Mucosa of descending colon (tissue), 3 donors: ENCODE measurements at regions not wholly inside any gene's neighbourhood (a gene's known extent, or its start where the extent isn't known, plus 50 kb on each side); places are given as distances from the start of the nearest gene placed in this dataset.
"Not testable (repeated sequence)": the region's sequence is repeated elsewhere in the genome, so short reads cannot be mapped to it uniquely, and the experiment has no call there.

Experiments used
- ATAC-seq: fragments of 200-7000 bp; cut with Tn5 transposase; one replicate; pipeline ENCODE4 v1.9.1; 2020; ENCODE audit warnings: mild to moderate bottlenecking, moderate library complexity
- DNase-seq, 3 donors: peaks; one replicate each; pipeline ENCODE4 v3.0.0-alpha.2; 2020
- H3K36me3 ChIP-seq: fragments of 200-600 bp; one replicate; pipeline ENCODE4 v1.8.0; 2021; ENCODE audit warnings: low read depth, mild to moderate bottlenecking
- H3K4me1 ChIP-seq: fragments of 200-600 bp; one replicate; pipeline ENCODE4 v1.8.0; 2021; ENCODE audit warnings: low read depth, mild to moderate bottlenecking
- H3K4me3 ChIP-seq: fragments of 200-600 bp; one replicate; pipeline ENCODE4 v1.8.0; 2021; ENCODE audit warnings: mild to moderate bottlenecking
- H3K9me3 ChIP-seq: fragments of 200-600 bp; one replicate; pipeline ENCODE4 v1.8.0; 2021; ENCODE audit warnings: mild to moderate bottlenecking
- intact Hi-C, 2 donors: fragments of 100-400 bp; cut with DNase I in 1 of 2; cut with micrococcal nuclease in 1 of 2; formaldehyde crosslinking; loops; one replicate each; pipeline versions ENCODE4 v1.11.0 to v1.11.1; 2022; cut with DNase I, micrococcal nuclease
- TF ChIP-seq, protein P1 (sequence below): fragments of 200-600 bp; IDR thresholded peaks from one replicate; pipeline ENCODE4 v1.8.0; 2022; ENCODE audit warnings: antibody characterized with exemption, mild to moderate bottlenecking
- donor health status: DM: no; HTN: no; CAD: no; lungs with moderate emphysema.
- donor health status: DM: no; HTN: no; CAD: no.
- donor health status: DM: no; HTN: yes; CAD: no.

DNA sequence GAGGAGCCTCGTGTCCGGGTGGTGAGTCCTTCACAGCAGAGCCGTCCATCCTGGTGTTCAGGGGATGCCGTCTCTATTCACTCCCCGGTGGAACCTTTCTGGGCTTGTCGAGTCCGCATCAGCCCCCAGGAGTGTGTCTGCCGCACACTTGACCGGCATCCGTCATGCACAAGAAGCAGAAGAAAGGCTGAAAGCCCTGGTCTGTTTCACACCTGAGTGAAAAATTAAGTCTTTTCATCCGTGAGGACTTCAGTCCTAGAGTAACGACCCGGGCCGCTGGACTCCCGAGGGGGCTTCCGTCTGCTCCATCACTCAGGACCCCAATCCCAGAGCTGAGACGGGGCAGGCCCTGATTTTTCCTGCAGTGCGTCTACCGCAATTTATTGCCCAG, 332.2 kb downstream of the ADGRD1 start:
- ATAC-seq, H3K36me3 ChIP-seq, H3K4me3 ChIP-seq, intact Hi-C loops, H3K4me1 ChIP-seq, H3K9me3 ChIP-seq: not testable (repeated sequence)
- DNase-seq = peak in 1 of 3 donors; percentile 24

DNA sequence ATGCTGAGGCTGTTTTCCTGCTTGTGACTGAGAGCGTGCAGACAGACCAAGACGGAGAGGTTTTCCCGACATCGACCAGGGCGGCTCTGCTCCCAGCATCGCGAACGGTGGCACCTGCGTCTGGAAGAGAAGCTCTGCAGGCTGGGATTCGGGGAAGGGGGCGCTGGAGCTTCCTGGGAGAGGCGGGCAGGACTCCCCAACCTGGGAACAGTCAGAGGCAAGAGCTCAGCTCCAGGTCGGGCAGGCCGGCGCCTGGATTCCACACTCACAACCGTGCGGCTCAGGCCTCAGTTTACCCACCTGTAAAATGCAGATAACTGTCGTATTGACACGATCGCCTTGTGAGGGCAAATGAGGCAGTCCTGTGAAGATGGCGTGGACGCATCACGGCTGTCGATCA, 332.6 kb downstream of the ADGRD1 start:
- H3K36me3 ChIP-seq, H3K4me3 ChIP-seq, ATAC-seq, intact Hi-C loops, H3K9me3 ChIP-seq, H3K4me1 ChIP-seq: not testable (repeated sequence)
- peak in 1 of 3 donors; percentile 4 for DNase-seq

DNA sequence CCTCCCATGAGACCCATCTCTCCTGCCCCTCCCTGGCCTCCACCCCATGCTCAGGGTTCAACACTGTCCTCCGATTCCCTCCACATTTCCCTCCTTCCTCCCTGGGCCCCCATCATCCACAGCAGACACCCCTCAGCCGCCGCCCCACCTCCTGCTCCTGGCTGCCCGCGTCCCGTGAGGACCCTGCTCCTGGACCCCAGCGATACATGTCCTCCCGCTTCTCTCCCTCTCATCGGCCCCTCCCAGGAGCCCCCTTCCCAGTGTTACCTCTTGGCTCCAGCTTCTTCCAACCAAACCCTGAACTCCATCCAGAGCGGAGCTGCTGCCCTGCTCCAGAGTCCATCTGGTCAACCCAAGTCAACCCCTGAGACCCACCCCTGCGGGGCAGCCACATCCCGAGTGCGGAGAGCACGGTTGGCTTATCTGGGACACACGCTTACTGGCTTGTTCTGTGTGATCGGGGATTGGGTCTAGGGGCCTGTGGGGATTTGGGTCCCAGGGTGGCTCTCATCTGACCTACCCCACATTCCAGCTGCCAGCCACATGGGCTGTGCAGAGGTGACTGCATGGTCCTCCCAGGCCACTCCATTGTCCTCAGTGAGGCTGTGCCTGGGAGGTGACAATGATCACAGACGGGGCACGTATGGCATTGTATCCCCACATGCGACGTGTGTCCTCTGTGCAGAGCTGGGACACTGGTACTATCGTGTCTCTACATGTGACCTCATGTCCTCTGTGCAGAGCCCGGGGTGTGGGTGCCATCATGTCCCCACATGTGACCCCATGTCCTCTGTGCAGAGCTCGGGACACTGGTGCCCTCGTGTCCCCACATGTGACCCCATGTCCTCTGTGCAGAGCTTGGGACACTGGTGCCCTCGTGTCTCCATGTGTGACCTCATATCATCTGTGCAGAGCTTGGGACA, 333.6 kb downstream of the ADGRD1 start:
- TF ChIP-seq, protein P1, sequence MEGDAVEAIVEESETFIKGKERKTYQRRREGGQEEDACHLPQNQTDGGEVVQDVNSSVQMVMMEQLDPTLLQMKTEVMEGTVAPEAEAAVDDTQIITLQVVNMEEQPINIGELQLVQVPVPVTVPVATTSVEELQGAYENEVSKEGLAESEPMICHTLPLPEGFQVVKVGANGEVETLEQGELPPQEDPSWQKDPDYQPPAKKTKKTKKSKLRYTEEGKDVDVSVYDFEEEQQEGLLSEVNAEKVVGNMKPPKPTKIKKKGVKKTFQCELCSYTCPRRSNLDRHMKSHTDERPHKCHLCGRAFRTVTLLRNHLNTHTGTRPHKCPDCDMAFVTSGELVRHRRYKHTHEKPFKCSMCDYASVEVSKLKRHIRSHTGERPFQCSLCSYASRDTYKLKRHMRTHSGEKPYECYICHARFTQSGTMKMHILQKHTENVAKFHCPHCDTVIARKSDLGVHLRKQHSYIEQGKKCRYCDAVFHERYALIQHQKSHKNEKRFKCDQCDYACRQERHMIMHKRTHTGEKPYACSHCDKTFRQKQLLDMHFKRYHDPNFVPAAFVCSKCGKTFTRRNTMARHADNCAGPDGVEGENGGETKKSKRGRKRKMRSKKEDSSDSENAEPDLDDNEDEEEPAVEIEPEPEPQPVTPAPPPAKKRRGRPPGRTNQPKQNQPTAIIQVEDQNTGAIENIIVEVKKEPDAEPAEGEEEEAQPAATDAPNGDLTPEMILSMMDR = no peak
- H3K4me3 ChIP-seq = no peak overlapping the region
- DNase-seq (peak in 1 of 3 donors; percentile 9), ATAC-seq (no peak)
- H3K9me3 ChIP-seq = no peaks in the 10 kb centered on the region
- intact Hi-C loops = no loop called here
- H3K4me1 ChIP-seq = no peaks in the 10 kb centered on the region
- H3K36me3 ChIP-seq = no peaks in the 10 kb centered on the region

DNA sequence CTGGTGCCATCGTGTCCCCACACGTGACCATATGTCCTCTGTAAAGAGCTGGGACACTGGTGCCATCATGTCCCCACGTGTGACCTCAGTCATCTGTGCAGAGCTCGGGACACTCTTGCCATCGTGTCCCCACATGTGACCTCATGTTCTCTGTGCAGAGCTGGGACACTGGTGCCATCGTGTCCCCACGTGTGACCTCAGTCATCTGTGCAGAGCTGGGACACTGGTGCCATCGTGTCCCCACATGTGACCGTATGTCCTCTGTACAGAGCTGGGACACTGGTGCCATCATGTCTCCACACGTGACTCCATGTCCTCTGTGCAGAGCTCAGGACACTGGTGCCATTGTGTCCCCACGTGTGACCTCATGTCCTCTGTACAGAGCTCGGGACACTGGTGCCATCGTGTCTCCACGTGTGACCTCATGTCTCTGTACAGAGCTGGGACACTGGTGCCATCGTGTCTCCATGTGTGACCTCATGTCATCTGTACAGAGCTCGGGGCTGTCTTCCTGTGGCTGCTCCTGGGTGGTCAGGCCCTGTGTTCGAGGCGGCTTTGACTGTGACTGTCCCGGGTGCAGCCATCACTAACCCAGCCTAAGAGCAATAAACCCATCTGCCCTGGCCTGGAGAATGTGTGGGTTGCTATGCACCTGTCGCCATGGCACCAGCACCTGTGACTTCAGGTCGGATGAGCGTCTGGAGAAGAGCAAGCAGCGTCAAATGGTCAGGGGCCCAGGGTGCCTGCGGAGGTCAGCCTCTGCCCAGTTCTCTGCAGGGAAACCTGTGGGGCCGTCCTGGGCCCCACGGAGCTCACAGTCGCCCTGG, 334.4 kb downstream of the ADGRD1 start:
- ATAC-seq (no peak), DNase-seq (peak in 1 of 3 donors; percentile 22)
- TF ChIP-seq, protein P1 = no peak
- Histone ChIP-seq H3K4me3 (no peak overlapping the region), H3K36me3 (no peaks in the 10 kb centered on the region), H3K4me1 (no peaks in the 10 kb centered on the region), H3K9me3 (no peaks in the 10 kb centered on the region)
- intact Hi-C loops = no loop called here

DNA sequence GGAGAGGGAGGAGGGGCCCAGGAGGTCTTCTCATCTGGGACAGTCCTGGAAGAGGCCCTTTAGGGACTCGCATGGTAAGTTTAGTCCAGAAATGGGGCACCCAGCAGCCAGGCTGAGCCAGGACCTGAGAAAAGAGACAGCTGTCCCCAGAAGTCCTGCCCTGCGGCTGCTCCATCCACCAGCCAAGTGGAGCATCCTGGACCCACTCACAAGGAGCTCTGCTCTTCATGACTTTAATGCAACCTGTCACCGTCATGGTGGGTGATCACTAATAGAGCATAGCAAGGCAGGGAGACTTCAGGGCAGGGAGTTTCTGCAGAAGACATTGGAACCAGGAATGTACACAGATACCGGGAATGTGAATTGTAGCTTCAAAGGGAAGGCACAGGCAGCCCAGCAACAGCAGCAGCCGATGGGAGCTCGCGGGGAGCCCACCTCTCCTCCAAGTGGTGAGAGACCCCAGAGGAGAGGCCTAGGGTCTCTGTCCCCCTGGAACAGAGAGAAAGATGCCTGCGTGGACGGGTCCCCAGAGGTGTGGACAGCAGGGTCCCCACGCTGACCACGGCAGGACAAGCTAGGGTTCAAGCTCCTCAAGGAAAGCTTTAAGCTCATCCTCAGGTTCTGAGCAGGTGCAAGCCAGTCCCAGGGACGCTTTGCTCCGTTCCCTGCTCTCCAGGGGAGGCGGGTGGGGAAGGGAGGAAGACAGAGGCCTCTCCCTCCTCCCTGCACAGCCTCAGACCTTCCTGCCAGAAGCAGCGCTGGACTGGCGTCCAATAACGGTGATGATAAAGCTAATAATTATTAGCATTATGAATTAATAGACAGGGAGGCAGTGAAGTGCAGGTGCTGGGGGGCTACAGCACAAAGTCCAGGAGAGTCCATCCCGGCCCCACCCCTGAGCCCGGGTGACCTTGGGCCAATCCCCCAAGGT, 335.3 kb downstream of the ADGRD1 start:
- H3K4me3 ChIP-seq, intact Hi-C loops: not testable (repeated sequence)
- peak in 1 of 3 donors; percentile 19 for DNase-seq

DNA sequence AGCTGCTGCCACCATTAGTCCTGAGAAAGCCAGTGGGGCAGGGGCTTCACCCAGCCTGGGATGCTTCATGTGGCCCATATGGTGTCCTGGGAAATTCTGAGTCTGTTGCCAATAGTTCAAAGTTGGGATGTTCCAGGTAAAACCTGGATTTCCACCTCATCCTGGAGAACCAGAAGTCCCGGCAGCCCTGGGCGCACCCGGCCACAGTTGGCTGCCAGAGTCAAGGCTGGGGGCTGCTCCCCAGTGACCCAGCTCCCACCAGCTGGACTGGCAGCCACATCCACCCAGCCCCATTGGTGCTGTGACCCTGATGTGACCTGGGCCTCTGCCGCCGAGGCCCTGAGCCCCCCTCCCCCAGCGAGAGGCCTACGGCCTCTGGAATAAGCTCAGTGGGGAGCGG, 336.1 kb downstream of the ADGRD1 start:
- H3K4me3 ChIP-seq, ATAC-seq, H3K9me3 ChIP-seq, H3K36me3 ChIP-seq, H3K4me1 ChIP-seq: not testable (repeated sequence)
- peak in 1 of 3 donors; percentile 8 for DNase-seq
- intact Hi-C loops = loop anchor here in 1 of 2 donors (10.0 kb wide), 1 partner anchor 375 kb away; no protein-coding TSS in a partner anchor

More for the DNA sequence above, 335.3 kb downstream of the ADGRD1 start:
- H3K9me3 ChIP-seq, ATAC-seq, H3K4me1 ChIP-seq, H3K36me3 ChIP-seq: not testable (repeated sequence)
